Neural cell (in vitro differentiated cells): ENCODE measurements at regions not wholly inside any gene's neighbourhood (a gene's known extent, or its start where the extent isn't known, plus 50 kb on each side); places are given as distances from the start of the nearest gene placed in this dataset.

Source experiments
- CTCF ChIP-seq: fragments of 450-650 bp; IDR thresholded peaks from 2 replicates; pipeline ENCODE4 v1.5.1; 2014; ENCODE audit warnings: antibody characterized with exemption, mild to moderate bottlenecking, moderate library complexity; ENCODE audit not compliant: poor library complexity, severe bottlenecking
- EP300 ChIP-seq: fragments of 450-650 bp; conservative IDR thresholded peaks from 2 replicates; pipeline ENCODE4 v1.6.1; 2014; ENCODE audit warnings: antibody characterized with exemption, mild to moderate bottlenecking, moderate library complexity; ENCODE audit not compliant: poor library complexity, severe bottlenecking
- EZH2 ChIP-seq: fragments of 200-600, 300-800 bp; shearing (Covaris generic), sonication (generic); IDR thresholded peaks from 2 replicates; pipeline ENCODE4 v1.6.1; 2014; ENCODE audit warnings: antibody characterized with exemption, low read length, borderline replicate concordance, mild to moderate bottlenecking; ENCODE audit not compliant: insufficient read depth, poor library complexity, severe bottlenecking
- POLR2AphosphoS5 ChIP-seq: IDR thresholded peaks from 2 replicates; pipeline ENCODE4 v1.6.1; 2012
- RAD21 ChIP-seq: fragments of 450-650 bp; conservative IDR thresholded peaks from 2 replicates; pipeline ENCODE4 v1.6.1; 2014; ENCODE audit warnings: antibody characterized with exemption, mild to moderate bottlenecking, moderate library complexity
- REST ChIP-seq: IDR thresholded peaks from 2 replicates; pipeline ENCODE4 v1.6.1; 2012; ENCODE audit warnings: borderline replicate concordance
- SMC3 ChIP-seq: fragments of 450-650 bp; conservative IDR thresholded peaks from 2 replicates; pipeline ENCODE4 v1.6.1; 2014; ENCODE audit warnings: antibody characterized with exemption, mild to moderate bottlenecking, moderate library complexity; ENCODE audit not compliant: poor library complexity
- TAF1 ChIP-seq: IDR thresholded peaks from 2 replicates; pipeline ENCODE4 v1.6.1; 2012; ENCODE audit warnings: low read depth

- no peak for TF ChIP-seq EZH2
- TF ChIP-seq CTCF, result no peak
- TF ChIP-seq SMC3, result no peak
- TF ChIP-seq POLR2AphosphoS5, result no peak
- no peak for TF ChIP-seq EP300
- TF ChIP-seq TAF1, result no peak
- TF ChIP-seq REST, result no peak
- no peak for TF ChIP-seq RAD21
These were observed 502.2 kb upstream of the ZFHX3 start for GRCh38 chr16:73549984-73550631.
